Heart left ventricle (tissue), 16 donors: ENCODE measurements at regions not wholly inside any gene's neighbourhood (a gene's known extent, or its start where the extent isn't known, plus 50 kb on each side); places are given as distances from the start of the nearest gene placed in this dataset.

Source experiments
- ATAC-seq, 4 donors: fragments of 200-7000 bp; cut with Tn5 transposase; one replicate each; pipeline ENCODE4 v1.9.1; 2020 to 2022; ENCODE audit warnings: moderate library complexity in 4 of 4, mild to moderate bottlenecking in 3 of 4, moderate number of reproducible peaks in 1 of 4
- DNase-seq, 5 donors: peaks; one replicate each; pipeline ENCODE4 v3.0.0-alpha.2; 2020
- H3K27ac ChIP-seq, 12 donors: fragments of 200-600 bp; sonication (generic) in 4 of 12; one replicate each; pipeline versions ENCODE4 v1.5.0 to v1.8.0; 2016 to 2022; ENCODE audit warnings: mild to moderate bottlenecking in 2 of 12
- H3K27me3 ChIP-seq, 9 donors: fragments of 200-600 bp; sonication (generic) in 2 of 9; one replicate each; pipeline versions ENCODE4 v1.5.1 to v1.8.0; 2016 to 2022; ENCODE audit warnings: mild to moderate bottlenecking in 3 of 9
- H3K36me3 ChIP-seq, 9 donors: fragments of 200-600 bp; sonication (generic) in 2 of 9; one replicate each; pipeline versions ENCODE4 v1.5.0 to v1.8.0; 2018 to 2022; ENCODE audit warnings: mild to moderate bottlenecking in 2 of 9
- H3K4me1 ChIP-seq, 12 donors: fragments of 200-600 bp; sonication (generic) in 4 of 12; one replicate each; pipeline versions ENCODE4 v1.5.0 to v1.8.0; 2016 to 2022; ENCODE audit warnings: mild to moderate bottlenecking in 3 of 12
- H3K4me3 ChIP-seq, 12 donors: fragments of 200-600 bp; sonication (generic) in 4 of 12; one replicate each; pipeline versions ENCODE4 v1.5.0 to v1.8.0; 2017 to 2022; ENCODE audit warnings: mild to moderate bottlenecking in 9 of 12, moderate library complexity in 4 of 12
- H3K9me3 ChIP-seq, 12 donors: fragments of 200-600 bp; sonication (generic) in 4 of 12; one replicate each; pipeline versions ENCODE4 v1.5.0 to v1.8.0; 2016 to 2022; ENCODE audit warnings: mild to moderate bottlenecking in 1 of 12
- POLR2A ChIP-seq, 2 donors: fragments of 450-650 bp; IDR thresholded peaks; one replicate each; pipeline ENCODE4 v1.6.1; 2017; ENCODE audit warnings: antibody characterized with exemption in 2 of 2, mild to moderate bottlenecking in 2 of 2, moderate library complexity in 2 of 2
- WGBS, 4 donors: extraction: QIAGEN DNeasy Blood & Tissue Kit in 2 of 4; methylation state at CpG; one replicate each; pipeline versions ENCODE4 v1.1.5 to v1.1.7; 2013 to 2018; 5-methylcytosine and 5-hydroxymethylcytosine counted together
- intact Hi-C, 10 donors: fragments of 100-400 bp; cut with DNase I; formaldehyde crosslinking; loops; one replicate each; pipeline versions ENCODE4 v1.11.1 to v1.14.2; 2022
- TF ChIP-seq, protein P1 (sequence below), 12 donors: fragments of 200-600 bp; sonication (generic) in 4 of 12; IDR thresholded peaks; one replicate each; pipeline versions ENCODE4 v1.5.0 to v1.8.0; 2018 to 2022; ENCODE audit warnings: antibody characterized with exemption in 12 of 12, mild to moderate bottlenecking in 5 of 12
- donor health status: ischemic (EF 13 %, LVEDD 7.1; RV severe dilation, severe dysfunction).
- donor health status: healthy with polysubstance abuse.
- donor health status: DM: no; HTN: yes; CAD: no.
- donor health status: DM: no; HTN: no; CAD: no.
- donor health status: ischemic (EF 25% LVEDD 6.9; RV normal size, moderate dysfunction).
- donor health status: ischemic (EF 25% LVEDD 5.7; RV mildly dilated, moderate dysfunction).
- donor health status: healthy.
- donor health status: DM: yes; HTN: yes; CAD: no.
- donor health status: ischemic (EF 35%, LVEDD 5.7; RV mildly dilated, moderate dysfunction).
- donor health status: nonischemic (EF 11% LVEDD 7.7; RV severe dilation, severe dysfunction).
- donor health status: DM: yes; HTN: yes; CAD: no.
- donor health status: PGD.
- donor health status: ischemic (EF 29% LVEDD 5.4; RV normal size, mild dysfunction).
- donor health status: nonischemic (EF 23%, LVEDD 6.1; RV moderate dilation, normal function).

DNA sequence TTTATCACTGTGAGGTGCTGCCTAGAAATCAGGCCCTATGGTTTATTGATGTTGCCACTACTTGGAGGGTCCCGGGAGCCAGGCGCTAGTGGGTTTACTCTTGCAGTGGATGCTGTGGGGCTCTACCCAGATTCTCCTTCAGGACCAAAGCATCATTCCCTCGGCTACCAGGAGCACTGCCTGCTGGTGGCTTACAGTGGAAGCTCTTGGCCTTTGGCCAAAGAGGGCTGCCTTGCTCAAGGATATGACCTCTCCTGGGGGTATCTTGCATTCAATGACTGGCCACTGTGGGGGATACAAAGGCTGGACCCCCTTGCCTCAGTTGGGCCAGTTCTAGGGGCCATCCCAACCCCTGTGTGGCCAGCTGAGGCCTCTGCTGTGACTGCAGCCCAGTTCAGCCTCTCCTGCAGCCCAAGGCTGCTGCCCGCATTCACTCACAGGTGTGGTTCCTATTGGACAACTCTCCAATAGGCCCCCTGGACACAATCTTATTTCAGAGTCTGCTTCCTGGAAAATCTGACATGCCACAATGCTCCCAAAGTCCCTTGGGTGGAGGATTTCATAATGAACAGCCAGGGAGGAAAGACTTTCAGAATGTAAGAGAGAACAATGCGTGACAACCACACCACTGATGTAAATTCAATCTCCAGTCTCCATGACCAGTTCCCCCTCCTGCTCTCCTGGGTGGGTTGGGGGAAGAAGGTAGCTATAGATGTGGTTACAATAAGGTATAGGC, 196.3 kb downstream of the SNX10 start:
- intact Hi-C loops = no loop called here
- ATAC-seq (no peak), DNase-seq (no peak)
- 79 to 83% (median 80%) methylated on average over 4 to 5 of the region's 5 CpGs for WGBS, 4 donors
- Histone ChIP-seq H3K36me3 (no peaks in the 10 kb centered on the region), H3K27me3 (peaks cover 0 to 4% (median 0%) of the 10 kb centered on the region in 9 donors), H3K27ac (no peak overlapping the region), H3K4me1 (no peaks in the 10 kb centered on the region), H3K9me3 (peaks cover 0 to 2% (median 0%) of the 10 kb centered on the region in 12 donors), H3K4me3 (no peak overlapping the region)
- no peak for TF ChIP-seq POLR2A (IDR thresholded peaks at IDR 0.05)
- TF ChIP-seq, protein P1, sequence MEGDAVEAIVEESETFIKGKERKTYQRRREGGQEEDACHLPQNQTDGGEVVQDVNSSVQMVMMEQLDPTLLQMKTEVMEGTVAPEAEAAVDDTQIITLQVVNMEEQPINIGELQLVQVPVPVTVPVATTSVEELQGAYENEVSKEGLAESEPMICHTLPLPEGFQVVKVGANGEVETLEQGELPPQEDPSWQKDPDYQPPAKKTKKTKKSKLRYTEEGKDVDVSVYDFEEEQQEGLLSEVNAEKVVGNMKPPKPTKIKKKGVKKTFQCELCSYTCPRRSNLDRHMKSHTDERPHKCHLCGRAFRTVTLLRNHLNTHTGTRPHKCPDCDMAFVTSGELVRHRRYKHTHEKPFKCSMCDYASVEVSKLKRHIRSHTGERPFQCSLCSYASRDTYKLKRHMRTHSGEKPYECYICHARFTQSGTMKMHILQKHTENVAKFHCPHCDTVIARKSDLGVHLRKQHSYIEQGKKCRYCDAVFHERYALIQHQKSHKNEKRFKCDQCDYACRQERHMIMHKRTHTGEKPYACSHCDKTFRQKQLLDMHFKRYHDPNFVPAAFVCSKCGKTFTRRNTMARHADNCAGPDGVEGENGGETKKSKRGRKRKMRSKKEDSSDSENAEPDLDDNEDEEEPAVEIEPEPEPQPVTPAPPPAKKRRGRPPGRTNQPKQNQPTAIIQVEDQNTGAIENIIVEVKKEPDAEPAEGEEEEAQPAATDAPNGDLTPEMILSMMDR (IDR thresholded peaks at IDR 0.05) = no peak

DNA sequence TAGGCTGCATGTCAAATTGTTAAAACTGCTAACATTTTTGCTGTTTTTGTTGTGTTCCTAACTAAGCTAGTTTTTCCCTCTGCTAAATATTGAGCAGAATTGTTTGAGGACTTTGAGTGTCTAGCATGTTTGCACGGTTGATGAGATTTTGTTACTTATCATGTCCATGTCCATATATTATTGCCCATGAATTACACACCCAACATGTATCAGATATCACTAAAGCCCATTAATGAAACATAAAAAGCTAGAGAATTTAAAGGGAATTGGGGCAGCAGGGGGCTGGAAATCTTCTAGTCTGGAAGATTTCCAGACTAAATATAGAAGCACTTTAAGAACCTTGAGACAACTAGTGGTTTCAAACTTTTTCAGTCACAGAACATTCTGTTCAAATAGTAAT, 197.7 kb downstream of the SNX10 start:
- DNase-seq (no peak), ATAC-seq (no peak)
- no peak for TF ChIP-seq POLR2A (IDR thresholded peaks at IDR 0.05)
- TF ChIP-seq, protein P1 (IDR thresholded peaks at IDR 0.05) = no peak
- intact Hi-C loops = no loop called here
- peaks cover 0 to 4% (median 0%) of the 10 kb centered on the region in 9 donors for H3K27me3 ChIP-seq
- H3K4me1 ChIP-seq = no peaks in the 10 kb centered on the region
- no peak overlapping the region for H3K27ac ChIP-seq
- H3K36me3 ChIP-seq = no peaks in the 10 kb centered on the region
- 82 to 86% (median 86%) methylated on average over 1 of the region's 1 CpG for WGBS, 4 donors
- no peak overlapping the region for H3K4me3 ChIP-seq
- H3K9me3 ChIP-seq = no peaks in the 10 kb centered on the region

DNA sequence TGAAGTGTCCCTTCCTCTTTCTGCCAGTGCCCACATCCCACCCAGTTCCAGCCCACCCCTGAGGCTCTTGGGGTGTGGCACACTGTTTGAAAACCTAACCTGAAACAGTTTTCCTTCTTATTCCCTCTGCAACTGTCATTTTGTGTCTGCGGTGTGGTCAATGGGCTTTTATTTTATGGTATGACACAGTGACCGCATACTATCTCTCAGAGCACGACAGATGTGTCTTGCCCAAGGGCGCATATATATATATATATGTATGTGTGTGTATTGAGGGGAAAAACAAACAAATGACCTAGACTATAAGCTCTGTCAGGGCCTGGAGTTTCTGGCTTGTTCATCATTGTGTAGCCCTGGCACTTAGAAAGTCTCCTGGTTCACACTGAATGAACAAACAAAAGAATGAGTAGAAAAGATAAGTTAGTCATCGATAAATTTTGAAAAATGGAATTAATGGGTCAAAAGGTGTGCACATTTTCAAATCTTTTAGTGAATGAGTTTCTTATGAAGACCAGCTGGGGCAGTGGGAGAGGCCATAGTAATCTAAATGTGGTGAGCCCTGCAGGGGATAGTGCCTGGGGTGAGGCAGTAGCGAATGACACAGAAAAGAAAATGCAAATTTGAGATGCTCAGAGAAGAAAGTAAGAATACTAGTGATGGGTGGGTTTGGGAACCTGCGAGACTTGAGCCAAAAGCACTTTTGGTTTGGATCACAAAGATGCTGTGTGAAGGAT, 198.4 kb downstream of the SNX10 start:
- DNase-seq = no peak
- WGBS, 4 donors = 90 to 93% (median 91%) methylated on average over 7 of the region's 7 CpGs
- H3K36me3 ChIP-seq = no peaks in the 10 kb centered on the region
- no peak for TF ChIP-seq POLR2A (IDR thresholded peaks at IDR 0.05)
- no peak overlapping the region for H3K4me3 ChIP-seq
- H3K27me3 ChIP-seq = peaks cover 0 to 4% (median 0%) of the 10 kb centered on the region in 9 donors
- H3K9me3 ChIP-seq = no peaks in the 10 kb centered on the region
- ATAC-seq = no peak
- intact Hi-C loops = loop anchor here in 2 of 10 donors (10.0 kb wide), 2 partner anchors 65 to 115 kb away; no protein-coding TSS in a partner anchor
- H3K4me1 ChIP-seq = no peaks in the 10 kb centered on the region
- H3K27ac ChIP-seq = no peak overlapping the region

DNA sequence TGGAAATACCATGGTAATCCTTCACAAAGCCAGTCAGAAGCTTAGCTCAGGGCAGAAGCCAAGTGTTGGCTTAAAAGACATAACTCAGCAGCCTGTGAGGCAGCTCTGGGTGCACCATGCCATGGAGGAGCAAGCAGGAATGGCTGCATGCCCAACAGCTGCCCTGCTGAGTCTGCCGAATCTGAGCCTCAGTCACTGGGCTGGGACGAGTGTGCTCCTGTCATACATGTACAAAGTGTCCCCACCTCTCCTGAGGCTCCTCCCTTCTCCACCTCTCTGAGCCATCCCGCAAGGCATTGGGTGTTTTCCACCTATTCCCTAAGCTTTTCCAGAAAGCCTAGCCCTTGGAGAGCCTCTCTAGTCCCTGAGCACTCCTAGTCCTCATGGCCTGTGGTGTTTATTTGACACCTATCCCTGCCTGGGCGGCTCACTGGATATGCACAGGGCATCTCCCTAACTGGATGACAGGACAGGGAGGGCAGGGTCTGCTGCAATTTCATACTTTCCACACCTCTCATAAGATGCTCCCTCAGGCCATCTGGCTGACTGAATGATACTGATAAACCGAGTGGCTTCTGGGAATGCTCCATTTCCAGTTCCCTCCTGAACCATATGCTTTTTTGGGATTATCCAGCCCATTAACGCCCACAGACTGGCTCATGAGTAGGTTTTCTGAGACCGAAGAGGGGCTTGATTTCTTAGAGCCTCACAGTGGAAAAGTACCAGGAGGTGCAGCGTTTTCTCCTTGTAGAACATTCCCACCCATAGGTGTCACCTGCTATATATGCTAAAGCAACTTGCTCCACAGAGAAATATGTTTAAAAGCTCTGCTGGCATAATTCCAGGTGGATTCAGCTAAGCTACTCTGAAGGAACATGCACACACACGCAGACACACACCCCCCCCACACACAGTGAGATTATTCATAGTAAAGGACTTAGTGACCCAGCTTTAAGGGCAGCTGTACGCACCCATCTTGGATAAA, 199.3 kb downstream of the SNX10 start:
- no peak for DNase-seq
- no peak overlapping the region for H3K4me3 ChIP-seq
- no peaks in the 10 kb centered on the region for H3K36me3 ChIP-seq
- intact Hi-C loops = loop anchor here in 2 of 10 donors (10.0 kb wide), 2 partner anchors 64 to 116 kb away; no protein-coding TSS in a partner anchor
- peak in 2 of 4 donors; percentile 34 to 42 for ATAC-seq
- H3K27ac ChIP-seq = no peak overlapping the region
- no peaks in the 10 kb centered on the region for H3K4me1 ChIP-seq
- no peaks in the 10 kb centered on the region for H3K9me3 ChIP-seq
- no peak for TF ChIP-seq POLR2A (IDR thresholded peaks at IDR 0.05)
- TF ChIP-seq, protein P1 (IDR thresholded peaks at IDR 0.05) = no peak
- whole genome bisulfite sequencing, 4 donors = 56 to 67% (median 62%) methylated on average over 8 to 10 of the region's 10 CpGs
- peaks cover 0 to 4% (median 0%) of the 10 kb centered on the region in 9 donors for H3K27me3 ChIP-seq
